DMS 273 (cell line): ENCODE measurements at regions not wholly inside any gene's neighbourhood (a gene's known extent, or its start where the extent isn't known, plus 50 kb on each side); places are given as distances from the start of the nearest gene placed in this dataset.

Experiments
- DNase-seq: peaks from one replicate; lab custom pipeline; 2025; ENCODE audit not compliant: unreplicated experiment; lab: John Stamatoyannopoulos, UW

DNA sequence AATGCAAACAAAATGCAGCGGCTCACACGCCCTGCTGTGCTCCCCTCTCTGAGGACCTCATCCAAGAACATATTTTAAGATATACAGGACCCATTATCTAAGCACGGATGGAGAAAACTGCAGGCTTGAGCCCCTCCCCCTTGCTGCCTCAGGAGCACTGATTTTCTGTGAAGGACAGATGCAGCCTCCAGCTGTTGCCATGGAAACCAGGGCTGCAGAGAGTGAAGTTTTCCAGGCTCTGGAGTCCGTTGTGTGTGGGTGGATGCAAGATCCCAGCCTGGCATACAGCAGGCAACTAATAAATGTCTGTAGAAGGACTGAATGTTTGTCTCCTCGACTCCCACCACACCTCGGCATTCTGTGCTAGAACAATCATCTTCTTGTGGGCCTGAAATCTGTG, 105.6 kb upstream of the PEG3 start:
- peak; percentile 65 for DNase-seq

DNA sequence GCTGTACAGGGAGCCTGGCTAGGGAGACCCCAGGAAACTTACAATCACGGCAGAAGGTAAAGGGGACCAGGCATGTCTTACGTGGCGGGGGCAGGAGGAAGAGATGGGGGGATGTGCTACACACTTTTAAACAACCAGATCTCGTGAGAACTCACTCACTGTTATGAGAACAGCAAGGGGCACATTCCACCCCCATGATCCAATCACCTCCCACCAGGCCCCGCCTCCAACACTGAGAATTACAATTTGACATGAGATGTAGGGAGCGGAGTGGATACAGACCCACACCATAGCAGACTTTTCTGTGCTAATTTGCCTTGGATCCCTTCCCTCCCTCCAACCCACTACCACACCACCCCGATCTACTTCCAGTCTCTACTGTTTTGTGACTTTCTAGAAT, 106.7 kb upstream of the PEG3 start:
- DNase-seq, result no peak

DNA sequence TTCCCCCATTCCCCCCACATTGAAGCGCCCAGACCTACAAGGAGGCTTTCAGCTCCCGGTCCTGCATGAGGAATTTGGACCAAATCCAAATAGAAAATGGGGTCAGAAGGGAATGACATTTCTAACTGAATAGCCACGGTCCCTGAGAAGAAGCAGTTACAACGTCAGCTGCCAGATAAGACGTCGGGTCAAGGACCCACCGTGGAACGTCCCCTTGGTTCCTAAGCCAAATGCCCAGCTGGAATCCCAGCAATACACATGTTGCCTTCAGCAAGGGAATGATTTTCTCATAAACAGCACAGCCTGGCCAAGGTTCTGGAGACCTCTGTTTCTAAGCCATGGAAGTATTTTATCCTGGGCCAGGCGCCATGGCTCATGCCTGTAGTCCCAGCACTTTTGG, 109.1 kb upstream of the PEG3 start:
- no peak for DNase-seq

DNA sequence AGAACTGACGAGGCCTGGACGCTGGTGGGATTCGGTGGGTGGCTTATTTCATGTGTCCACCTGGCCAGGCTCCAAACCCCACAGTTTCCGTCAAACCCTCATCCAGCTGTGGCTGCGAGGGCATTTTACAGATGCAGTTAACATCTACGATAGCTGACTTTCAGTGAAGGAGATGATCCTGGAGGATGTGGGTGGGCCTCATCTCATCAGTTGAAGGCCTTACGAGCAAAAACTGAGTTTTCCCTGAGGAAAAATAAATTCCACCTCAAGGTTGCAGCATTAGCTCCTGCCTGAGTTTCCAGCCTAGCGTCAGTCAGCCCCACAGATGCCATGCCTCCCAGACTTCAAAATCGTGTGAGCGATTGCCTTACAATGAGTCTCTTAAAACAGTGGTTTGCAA, 111.1 kb upstream of the PEG3 start:
- DNase-seq, result no peak

DNA sequence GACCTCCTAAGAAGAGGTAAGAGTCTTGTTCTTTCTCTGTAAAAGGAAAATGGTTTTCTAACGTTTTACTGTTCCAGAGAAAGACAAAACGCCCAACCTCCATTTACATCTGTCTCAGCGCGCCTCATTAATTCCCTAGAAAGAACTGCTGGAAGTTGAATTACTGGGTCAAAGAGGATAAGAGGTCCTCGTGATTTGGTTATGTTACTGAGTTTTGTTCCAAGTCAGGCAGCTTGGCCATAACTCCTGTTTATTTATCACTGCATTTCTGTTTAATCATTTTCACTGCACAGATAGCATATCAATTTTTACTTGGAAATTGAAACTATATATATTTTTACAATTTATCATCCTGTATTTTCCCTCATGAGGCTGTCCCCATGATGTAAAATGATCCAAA, 112.9 kb upstream of the PEG3 start:
- no peak for DNase-seq

DNA sequence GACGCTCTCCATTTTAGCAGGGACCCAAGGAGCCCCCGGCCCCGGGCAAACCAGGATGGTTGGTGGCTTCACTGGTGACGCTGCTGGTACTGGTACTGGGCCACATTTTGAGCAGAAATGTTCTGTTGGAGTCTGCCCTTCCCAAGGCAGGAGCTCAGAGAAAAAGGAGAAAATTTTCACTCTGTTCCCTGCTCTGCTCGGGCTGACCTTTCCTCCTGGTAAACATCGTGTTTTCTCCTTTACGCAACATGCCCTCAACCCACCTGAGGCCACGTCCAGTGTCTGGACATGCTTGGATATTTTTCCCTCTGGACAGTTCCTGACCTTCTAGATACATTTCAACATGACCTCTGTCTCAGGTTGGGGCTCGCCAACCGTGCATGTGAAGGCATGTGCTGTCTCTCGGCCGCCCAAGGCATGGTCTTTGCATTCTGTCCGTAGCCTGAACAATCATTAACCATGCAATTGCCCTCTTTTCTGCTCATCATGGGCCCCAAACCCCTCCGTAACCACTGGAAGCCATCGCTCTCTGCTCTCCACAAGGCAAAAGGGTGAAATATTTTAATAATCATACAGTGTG, 115.2 kb upstream of the PEG3 start:
- no peak for DNase-seq

DNA sequence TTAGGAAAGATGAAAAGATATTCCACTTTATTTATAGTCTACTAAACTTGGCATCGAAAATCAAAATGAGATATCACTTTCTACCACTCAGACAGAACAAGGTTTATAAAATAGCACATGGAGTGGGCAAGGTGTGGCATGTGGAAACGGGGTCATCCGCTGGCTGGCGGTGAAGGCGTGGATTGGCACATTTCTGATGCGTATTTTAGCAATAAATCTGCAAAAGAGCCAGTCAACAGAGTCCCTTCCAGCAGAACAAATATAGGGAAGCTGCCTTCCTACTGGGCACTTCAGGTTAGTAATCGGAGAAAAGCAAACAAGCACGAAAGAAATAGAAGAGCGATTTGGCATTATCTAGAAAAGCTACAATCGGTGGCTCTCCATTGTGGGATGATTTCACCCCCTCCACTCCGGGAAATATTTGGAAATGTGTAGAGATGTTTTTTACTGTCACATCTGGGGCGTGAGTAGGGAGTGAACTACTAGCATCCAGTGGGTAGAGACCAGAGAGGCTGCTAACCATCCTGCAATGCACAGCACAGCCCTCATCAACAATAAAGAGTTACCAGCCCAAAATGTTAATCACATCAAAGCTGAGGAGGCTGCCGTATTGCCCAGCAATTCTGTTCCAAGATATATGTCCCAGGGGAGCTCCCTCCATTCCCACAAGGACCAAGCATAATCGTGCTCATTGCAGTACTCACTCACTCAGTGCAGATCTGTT, 116.1 kb upstream of the PEG3 start:
- no peak for DNase-seq

DNA sequence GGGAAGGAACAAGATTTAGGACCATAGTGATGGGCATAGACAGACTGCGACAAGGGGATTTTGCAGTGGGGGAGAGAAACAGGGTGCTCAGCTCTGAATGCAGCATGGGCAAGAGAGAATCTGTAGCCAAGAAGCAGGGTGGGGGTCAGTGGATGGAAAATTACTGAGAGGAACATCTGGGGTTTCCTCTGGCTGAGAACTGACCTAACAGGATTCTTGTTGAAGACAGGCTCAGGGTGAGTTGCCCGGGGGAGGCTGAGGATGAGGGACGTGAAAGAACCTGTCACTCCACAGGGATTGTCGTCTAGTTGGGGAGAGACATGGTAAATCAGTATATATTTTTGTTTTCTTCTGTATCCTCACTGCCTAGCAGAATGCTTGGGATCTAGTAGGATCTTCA, 118.7 kb upstream of the PEG3 start:
- no peak for DNase-seq

DNA sequence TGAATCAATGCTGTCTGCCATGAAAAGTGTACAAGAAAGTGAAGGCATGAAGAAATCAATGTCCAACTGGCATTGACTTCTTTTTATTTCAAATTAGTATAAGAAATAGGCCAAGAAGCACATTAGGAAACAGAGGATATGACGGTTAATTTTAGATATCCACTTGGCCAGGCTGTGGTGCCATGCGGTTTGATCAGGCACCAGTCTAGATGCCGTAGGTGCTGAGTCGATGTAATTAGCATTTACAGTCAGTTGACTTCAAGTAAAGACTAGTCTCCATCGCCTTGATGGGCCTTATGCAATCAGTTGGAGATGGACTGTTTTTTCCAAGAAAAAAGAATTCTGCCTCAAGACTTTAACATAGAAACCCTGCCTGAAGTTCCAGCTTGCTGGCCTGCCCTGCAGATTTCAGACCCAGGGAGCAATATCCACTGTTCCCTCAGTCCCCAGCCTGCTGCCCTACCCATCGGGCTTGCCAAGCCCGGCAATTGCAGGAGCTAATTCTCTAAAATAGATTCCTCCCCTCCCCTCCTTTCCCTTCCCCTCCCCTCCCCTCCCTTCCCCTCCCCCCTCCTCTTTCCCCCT, 120.5 kb upstream of the PEG3 start:
- no peak for DNase-seq

DNA sequence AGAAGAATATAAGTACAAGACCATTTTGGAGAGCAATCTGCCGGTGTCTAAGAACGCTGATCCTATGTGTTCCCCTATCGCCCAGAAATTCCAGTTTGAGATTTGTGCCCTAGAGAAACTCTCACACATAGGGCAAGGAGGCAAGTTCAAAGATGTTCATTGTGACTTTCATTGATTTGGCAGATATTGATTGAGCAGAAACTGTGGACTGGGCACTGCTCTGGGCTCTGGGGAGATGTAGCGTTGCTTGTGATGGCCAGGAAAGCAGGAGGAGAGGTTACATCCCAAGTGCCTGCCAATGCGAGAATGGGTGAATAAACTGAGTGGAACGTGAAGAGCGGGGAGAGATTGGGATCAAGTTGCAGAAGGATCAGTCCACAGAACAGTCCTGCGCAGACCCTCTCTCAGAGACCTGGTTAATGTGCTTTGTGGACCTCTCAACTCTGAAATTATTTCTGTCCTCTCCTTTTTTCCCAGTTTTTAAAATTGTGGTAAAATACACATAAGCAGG, 123.9 kb upstream of the PEG3 start:
- DNase-seq, result no peak

DNA sequence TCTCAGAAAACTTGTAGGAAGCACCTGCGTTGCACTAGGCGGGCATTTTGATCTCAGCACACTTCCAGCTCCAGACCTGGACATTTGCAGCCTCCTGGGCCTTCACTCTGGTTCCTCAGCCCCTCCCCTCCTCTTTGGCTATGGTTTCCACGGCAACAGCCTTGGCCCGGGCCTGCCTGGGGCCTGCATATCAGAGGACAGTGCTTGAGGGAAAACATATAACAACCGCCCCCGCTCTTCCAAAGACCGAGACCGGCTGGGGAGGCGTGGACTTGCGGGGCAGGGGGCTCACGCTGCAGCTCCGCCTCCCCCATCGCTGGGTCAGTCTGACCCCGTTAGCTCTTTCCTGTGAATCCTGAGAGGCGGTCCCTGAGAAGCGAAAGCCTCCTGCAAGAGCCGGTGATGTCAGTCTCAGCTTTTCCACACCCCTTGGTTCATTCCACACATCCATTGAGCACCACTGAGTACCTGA, 125.7 kb upstream of the PEG3 start:
- DNase-seq, result peak; percentile 46

DNA sequence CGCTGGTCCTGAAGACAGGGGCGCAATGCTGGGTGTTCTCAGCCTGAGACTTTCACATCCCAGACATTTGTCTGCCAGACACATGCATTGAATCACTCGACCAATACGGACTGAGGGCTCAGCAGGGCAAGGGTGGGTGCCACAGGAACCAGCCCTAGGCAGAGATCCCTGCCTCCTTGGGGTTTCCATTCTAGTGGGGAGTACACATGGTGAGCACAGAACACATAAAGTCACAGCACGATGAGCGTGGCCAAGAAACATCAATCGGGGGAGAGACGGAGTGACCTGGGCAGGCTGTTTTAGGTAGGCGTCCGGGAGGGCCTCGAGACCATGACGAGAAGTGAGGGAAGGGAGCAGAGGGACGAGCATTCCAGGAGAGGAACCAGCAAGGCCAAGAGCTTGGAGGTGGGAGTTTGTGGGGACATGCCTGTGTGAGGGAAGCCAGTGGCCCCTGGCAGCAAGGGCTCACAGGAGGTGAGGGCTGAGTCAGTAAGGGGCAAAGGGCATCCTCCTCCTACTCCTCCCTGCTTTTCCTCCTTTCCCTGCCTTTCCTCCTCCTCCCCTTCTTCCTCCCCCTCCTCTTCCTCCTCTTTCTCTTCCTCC, 126.3 kb upstream of the PEG3 start:
- no peak for DNase-seq

DNA sequence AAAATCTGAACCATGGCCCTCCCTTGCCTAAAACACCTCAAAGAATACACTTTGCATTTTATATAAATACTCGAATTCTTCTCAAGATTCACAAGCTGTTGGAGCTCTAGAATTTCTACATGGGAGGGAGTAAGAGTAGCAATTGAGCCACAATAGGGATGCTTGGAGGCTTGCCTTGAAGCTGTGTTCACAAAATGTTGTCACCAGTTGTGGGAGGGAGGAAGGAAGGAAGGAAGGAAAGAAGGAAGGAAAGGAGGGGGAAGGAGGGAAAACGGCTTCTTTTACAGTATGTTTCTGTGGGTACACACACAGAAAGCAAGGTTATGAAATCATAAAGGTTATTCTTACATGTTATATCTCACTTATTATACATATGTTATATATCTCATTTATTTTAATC, 128.6 kb upstream of the PEG3 start:
- DNase-seq, result no peak

DNA sequence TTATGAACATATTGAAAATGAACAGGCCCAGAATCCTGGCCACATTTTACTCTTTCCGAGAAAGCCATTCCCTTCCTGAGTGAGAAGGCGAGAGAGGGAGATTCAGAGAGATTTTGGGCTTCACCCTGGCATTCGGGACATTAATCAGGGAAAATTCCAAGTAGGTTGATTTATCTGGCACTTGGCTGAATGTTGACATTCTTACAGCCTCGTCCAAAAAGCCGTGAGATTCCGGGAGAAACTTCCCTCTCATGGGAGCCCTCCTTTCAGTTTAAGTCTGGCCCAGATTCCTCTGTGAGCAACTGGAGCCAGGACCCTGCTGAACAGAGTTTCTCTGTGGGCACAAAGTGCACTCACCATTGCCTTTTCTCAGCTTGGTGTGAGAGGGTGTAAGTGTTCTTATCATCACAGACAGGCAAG, 129.2 kb upstream of the PEG3 start:
- no peak for DNase-seq

DNA sequence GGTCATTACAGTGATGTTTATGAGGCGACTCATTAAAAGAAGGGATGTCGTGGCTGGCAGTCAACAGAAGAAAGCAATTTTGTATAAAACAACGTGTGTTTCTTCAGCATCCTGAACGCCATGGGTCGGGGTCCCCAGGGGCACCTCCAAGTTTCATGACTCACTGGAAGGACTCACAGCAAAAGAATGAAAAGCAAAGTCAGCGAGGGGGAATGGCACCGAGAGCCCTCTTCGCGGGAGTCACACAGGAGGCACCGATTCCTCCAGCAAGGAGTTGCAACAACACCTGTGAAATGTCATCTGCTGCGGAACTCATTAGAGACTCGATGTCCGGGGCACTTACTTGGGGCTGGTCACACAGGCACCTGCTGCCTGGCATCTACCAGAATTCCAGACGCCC, 130.7 kb upstream of the PEG3 start:
- DNase-seq, result no peak

DNA sequence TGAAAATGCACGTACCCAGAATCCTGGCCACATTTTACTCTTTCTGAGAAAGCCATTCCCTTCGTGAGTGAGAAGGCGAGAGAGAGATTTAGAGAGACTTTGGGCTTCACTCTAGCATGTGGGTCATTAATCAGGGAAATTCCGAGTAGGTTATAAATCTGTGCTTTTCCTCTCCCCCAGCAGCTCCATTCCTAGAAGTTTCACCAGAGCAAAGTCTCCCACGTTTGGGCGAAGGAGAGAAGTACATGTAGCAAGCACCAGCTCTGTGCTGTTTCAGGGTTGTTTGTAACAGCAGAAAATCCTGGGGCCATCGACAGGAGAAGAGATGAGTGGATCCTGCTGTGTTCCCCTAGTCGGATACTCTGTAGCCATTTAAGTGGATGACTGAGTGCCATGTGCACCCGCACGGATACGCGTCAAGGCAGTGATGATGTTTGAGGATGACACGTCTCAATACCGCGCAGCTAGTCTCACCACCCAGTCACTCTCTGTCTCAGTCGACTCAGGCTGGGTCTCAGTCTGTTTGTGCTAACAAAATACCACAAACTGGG, 131.8 kb upstream of the PEG3 start:
- no peak for DNase-seq

DNA sequence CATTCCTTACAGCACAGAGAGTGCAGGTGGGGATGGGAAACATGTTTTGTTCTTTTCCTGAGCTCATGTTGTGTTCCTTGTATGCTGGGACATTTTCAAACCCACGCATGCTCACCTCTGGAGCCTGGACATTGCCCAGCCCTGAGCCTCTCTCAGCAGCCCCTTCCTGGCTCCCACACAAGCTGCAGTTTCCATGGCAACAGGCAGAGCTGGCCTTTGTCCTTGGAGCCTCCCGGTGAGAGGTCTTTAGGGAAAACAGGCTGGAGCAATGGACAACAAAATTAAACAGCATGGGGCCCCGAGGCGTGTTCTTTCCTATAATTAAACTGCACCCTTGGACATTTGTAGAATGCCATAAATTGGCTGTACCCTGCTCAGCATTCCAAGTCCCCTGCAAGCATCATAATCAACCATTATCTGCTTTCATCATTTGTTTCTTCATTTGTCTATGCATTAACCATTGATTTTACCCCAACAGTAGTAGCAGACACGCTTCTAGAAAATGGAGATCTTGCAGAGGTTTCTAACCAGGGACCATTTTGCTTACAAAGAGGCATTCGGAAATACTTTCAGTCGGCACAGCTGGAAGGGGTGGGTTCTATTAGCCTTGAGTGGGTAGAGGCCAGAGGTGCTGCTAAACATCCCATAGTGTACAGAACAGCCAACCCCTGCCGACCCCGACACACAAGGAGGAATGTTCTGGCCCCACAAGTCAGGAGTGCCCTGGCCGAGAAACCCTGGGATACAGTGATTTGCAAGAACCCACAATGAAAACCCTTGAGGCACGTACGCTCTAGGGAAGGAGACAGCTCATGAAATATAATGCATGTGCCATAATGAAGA, 133.4 kb upstream of the PEG3 start:
- peak; percentile 12 for DNase-seq

DNA sequence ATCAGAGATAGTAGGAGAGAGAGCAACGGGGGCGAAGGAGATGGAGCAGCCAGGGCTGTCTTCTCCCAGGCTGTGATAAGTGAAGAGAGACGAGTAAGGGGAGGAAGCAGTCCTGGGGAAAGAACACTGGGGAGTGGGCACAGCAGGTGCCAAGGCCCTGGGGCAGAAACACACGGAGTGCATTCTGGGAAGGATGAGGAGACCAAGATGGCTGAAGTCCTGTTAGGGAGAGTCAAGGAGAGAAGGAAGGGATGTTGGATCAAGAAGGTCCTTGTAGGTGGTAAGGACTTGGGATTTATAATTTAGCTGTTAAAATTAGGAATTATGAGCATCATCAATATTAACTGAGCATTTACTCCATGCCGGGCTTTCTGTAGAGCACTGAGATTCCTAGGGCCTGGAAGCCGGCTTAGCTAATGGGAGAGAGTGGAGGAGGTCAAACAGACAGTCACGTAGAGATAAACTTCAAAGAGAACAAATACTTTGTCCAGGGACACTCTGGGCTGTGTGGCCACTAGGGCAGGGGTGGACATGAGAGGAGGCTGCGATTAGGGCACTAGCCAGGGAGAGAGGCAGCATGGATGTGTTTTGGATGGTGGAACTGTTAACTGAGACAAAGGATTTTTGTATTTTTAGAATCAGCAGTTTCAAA, 134.2 kb upstream of the PEG3 start:
- no peak for DNase-seq

DNA sequence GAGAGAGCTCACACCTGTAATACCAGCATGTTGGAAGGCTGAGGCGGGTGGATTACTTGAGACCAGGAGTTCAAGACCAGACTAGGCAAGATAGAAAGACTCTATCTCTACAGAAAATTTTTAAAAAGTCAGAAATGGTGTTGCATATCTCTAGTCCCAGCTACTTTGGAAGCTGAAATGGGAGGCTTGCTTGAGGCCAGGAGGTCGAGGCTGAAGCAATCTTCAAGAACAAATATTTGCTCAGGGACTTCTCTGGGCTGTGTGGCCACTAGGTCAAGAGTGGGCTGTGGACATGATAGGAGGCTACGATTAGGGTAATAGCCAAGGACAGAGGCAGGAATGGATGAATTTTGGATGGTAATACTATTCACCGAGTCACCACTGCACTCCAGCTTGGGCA, 135.8 kb upstream of the PEG3 start:
- DNase-seq, result no peak
